ENCODE measurements at regions not wholly inside any gene's neighbourhood (a gene's known extent, or its start where the extent isn't known, plus 50 kb on each side); places are given as distances from the start of the nearest gene placed in this dataset.

GRCh38 chr3:180860180-180860858 is 52.2 kb upstream of the FXR1 start:
- Histone ChIP-seq H3K4me2 (ENCODE audit: low read depth, low read length) (no peak overlapping the region), H3K79me2 (ENCODE audit: low read length) (no peaks in the 10 kb centered on the region), H3K9ac (ENCODE audit: low read length) (no peak overlapping the region), H3K9me2 (replicated peaks; ENCODE audit: insufficient read depth, low read length) (no peaks in the 10 kb centered on the region), H4K20me1 (ENCODE audit: insufficient read depth, low read length) (no peaks in the 10 kb centered on the region), H3K27me3 (replicated peaks; ENCODE audit: insufficient read depth, low read length) (no peaks in the 10 kb centered on the region), H3K9me3 (replicated peaks; ENCODE audit: insufficient read depth, low read length) (no peaks in the 10 kb centered on the region), H3K36me3 (replicated peaks; ENCODE audit: insufficient read depth, low read length) (no peaks in the 10 kb centered on the region), H3K27ac (ENCODE audit: low read length) (no peak overlapping the region), H3K4me1 (ENCODE audit: low read length) (peaks cover 19% of the 10 kb centered on the region), H2AFZ (ENCODE audit: low read length) (no peak overlapping the region), H3F3A (ENCODE audit: insufficient read depth, low read length) (no peaks in the 10 kb centered on the region), H3K4me3 (ENCODE audit: low read length) (no peak overlapping the region)
- TF ChIP-seq EZH2phosphoT487 (IDR thresholded peaks at IDR 0.05; ENCODE audit: low read length): no peak
- TF ChIP-seq EZH2 (optimal IDR thresholded peaks at IDR 0.05; ENCODE audit: low read depth, low read length): no peak
- TF ChIP-seq CTCF (IDR thresholded peaks at IDR 0.05; ENCODE audit: low read length): no peak
- peak; percentile 2 for DNase-seq
